Uterus (tissue), 3 donors: ENCODE measurements at regions not wholly inside any gene's neighbourhood (a gene's known extent, or its start where the extent isn't known, plus 50 kb on each side); places are given as distances from the start of the nearest gene placed in this dataset.

Source experiments
- DNase-seq, 2 donors: peaks; one replicate each; pipeline ENCODE4 v3.0.0-alpha.2; 2019 to 2020
- H3K27ac ChIP-seq, 2 donors: fragments of 200-600 bp; sonication (generic); 1 replicate in 1 of 2; 2 replicates in 1 of 2; pipeline ENCODE4 v1.5.1; 2016 to 2018
- H3K27me3 ChIP-seq, 2 donors: fragments of 200-600 bp; sonication (generic); one replicate each; pipeline ENCODE4 v1.5.1; 2018 to 2019; ENCODE audit warnings: control low read depth in 1 of 2
- H3K36me3 ChIP-seq, 2 donors: fragments of 200-600 bp; sonication (generic); one replicate each; pipeline ENCODE4 v1.5.1; 2019; ENCODE audit warnings: control low read depth in 1 of 2
- H3K4me1 ChIP-seq, 2 donors: fragments of 200-600 bp; sonication (generic); one replicate each; pipeline ENCODE4 v1.5.1; 2018 to 2019; ENCODE audit warnings: control low read depth in 1 of 2
- H3K4me3 ChIP-seq, 2 donors: fragments of 200-600 bp; sonication (generic); 1 replicate in 1 of 2; 2 replicates in 1 of 2; pipeline ENCODE4 v1.5.1; 2018 to 2019; ENCODE audit warnings: mild to moderate bottlenecking in 1 of 2
- H3K9me3 ChIP-seq, 2 donors: fragments of 200-600 bp; sonication (generic); one replicate each; pipeline ENCODE4 v1.5.1; 2019; ENCODE audit warnings: control low read depth in 1 of 2
- POLR2A ChIP-seq, 2 donors: fragments of 450-650 bp; IDR thresholded peaks; one replicate each; pipeline ENCODE4 v1.6.1; 2016; ENCODE audit warnings: antibody characterized with exemption in 2 of 2, mild to moderate bottlenecking in 1 of 2, moderate library complexity in 1 of 2
- intact Hi-C: fragments of 100-400 bp; cut with DNase I; formaldehyde crosslinking; loops from one replicate; pipeline ENCODE4 v1.15.1; 2023; ENCODE audit warnings: low total_unique reads
- TF ChIP-seq, protein P1 (sequence below), 4 experiments: fragments of 200-600 bp in 2 of 4; fragments of 450-650 bp in 2 of 4; sonication (generic) in 2 of 4; IDR thresholded peaks; one replicate each; pipeline ENCODE4 v1.5.1; 2016 to 2019; ENCODE audit warnings: antibody characterized with exemption in 4 of 4, mild to moderate bottlenecking in 2 of 4, moderate library complexity in 1 of 4
- donor health status: DM: yes; HTN: yes; CAD: no.

DNA sequence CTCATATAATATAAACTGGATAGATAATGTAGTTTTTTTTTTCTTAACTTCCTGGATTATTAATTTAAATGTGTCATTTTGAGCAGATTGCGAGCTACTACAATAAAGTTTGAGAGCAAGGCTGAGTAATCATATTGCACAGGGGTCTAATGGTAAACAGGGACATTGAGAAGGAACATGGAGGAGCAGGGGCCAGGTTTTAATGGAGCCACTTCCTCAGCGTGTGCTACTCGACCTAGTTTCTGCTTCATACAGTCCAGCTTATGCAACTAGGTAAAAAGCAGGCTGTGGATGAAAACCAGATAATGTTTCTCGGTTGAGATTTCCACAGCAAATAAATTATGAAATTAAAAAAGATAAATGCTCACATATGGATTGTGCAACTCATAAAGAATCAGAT lies 1915.7 kb upstream of the CELF4 start:
- intact Hi-C loops = no loop called here
- no peak for TF ChIP-seq POLR2A (IDR thresholded peaks at IDR 0.05)
- TF ChIP-seq, protein P1, sequence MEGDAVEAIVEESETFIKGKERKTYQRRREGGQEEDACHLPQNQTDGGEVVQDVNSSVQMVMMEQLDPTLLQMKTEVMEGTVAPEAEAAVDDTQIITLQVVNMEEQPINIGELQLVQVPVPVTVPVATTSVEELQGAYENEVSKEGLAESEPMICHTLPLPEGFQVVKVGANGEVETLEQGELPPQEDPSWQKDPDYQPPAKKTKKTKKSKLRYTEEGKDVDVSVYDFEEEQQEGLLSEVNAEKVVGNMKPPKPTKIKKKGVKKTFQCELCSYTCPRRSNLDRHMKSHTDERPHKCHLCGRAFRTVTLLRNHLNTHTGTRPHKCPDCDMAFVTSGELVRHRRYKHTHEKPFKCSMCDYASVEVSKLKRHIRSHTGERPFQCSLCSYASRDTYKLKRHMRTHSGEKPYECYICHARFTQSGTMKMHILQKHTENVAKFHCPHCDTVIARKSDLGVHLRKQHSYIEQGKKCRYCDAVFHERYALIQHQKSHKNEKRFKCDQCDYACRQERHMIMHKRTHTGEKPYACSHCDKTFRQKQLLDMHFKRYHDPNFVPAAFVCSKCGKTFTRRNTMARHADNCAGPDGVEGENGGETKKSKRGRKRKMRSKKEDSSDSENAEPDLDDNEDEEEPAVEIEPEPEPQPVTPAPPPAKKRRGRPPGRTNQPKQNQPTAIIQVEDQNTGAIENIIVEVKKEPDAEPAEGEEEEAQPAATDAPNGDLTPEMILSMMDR (IDR thresholded peaks at IDR 0.05) = no peak
- H3K4me3 ChIP-seq = no peak overlapping the region
- no peaks in the 10 kb centered on the region for H3K36me3 ChIP-seq
- H3K27me3 ChIP-seq = no peaks in the 10 kb centered on the region
- H3K4me1 ChIP-seq = no peaks in the 10 kb centered on the region
- DNase-seq = no peak
- H3K9me3 ChIP-seq = no peaks in the 10 kb centered on the region
- H3K27ac ChIP-seq = no peak overlapping the region

DNA sequence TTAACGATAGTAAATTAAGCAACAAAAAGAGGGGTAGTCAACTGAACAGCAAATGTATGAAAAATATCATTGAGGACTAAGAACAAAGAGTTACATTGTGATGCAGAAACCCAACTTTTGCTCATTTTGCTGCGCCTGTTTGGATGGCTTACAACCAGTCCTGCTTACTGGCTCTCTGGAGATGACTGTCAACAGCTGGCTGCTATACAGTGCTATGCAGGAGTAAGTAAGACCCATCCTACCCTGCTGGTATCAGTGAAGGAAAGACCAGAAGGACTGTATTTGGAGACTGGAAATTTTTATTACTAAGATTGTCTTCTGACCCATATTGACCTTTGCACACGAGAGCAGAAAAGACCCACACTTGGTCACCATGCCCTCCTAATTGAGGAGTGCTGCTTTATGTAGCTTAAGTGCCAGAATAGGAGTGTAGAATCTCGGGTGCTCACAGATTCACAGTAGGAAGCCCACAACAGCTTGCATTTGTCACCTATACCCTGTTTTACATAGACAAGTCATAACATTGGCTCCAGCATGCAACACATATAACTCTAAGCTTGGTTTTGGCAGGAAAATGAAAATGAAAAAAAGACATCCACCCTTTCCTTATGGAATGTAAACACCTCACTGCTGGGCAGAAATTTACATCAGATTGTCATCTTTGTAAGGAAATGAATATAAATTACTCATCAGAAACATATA lies 1915.0 kb upstream of the CELF4 start:
- Histone ChIP-seq H3K9me3 (no peaks in the 10 kb centered on the region), H3K36me3 (no peaks in the 10 kb centered on the region), H3K27me3 (no peaks in the 10 kb centered on the region), H3K4me3 (no peak overlapping the region), H3K27ac (no peak overlapping the region), H3K4me1 (no peaks in the 10 kb centered on the region)
- intact Hi-C loops = no loop called here
- DNase-seq = no peak
- no peak for TF ChIP-seq POLR2A (IDR thresholded peaks at IDR 0.05)
- TF ChIP-seq, protein P1 (IDR thresholded peaks at IDR 0.05) = no peak

GRCh38 chr18:39464006-39464405 lies 1898.4 kb upstream of the CELF4 start:
- Histone ChIP-seq H3K27ac (no peak overlapping the region), H3K36me3 (no peaks in the 10 kb centered on the region), H3K4me1 (no peaks in the 10 kb centered on the region), H3K4me3 (no peak overlapping the region), H3K9me3 (no peaks in the 10 kb centered on the region), H3K27me3 (no peaks in the 10 kb centered on the region)
- no peak for DNase-seq
- intact Hi-C loops = no loop called here
- TF ChIP-seq, protein P1 (IDR thresholded peaks at IDR 0.05) = no peak
- TF ChIP-seq POLR2A (IDR thresholded peaks at IDR 0.05) = no peak

- H3K27me3 ChIP-seq = no peaks in the 10 kb centered on the region
- H3K4me3 ChIP-seq = no peak overlapping the region
- no peaks in the 10 kb centered on the region for H3K36me3 ChIP-seq
- intact Hi-C loops = no loop called here
- H3K27ac ChIP-seq = no peak overlapping the region
- H3K4me1 ChIP-seq = no peaks in the 10 kb centered on the region
- no peaks in the 10 kb centered on the region for H3K9me3 ChIP-seq
- DNase-seq = no peak
- TF ChIP-seq POLR2A (IDR thresholded peaks at IDR 0.05) = no peak
- TF ChIP-seq, protein P1 (IDR thresholded peaks at IDR 0.05) = no peak
Measured at GRCh38 chr18:39462436-39462835, 1896.8 kb upstream of the CELF4 start.

- Histone ChIP-seq H3K9me3 (no peaks in the 10 kb centered on the region), H3K4me1 (no peaks in the 10 kb centered on the region), H3K4me3 (no peak overlapping the region), H3K36me3 (no peaks in the 10 kb centered on the region), H3K27me3 (no peaks in the 10 kb centered on the region), H3K27ac (no peak overlapping the region)
- intact Hi-C loops = no loop called here
- no peak for DNase-seq
- TF ChIP-seq, protein P1 (IDR thresholded peaks at IDR 0.05) = no peak
- TF ChIP-seq POLR2A (IDR thresholded peaks at IDR 0.05) = no peak
Measured at GRCh38 chr18:39460136-39460535, 1894.5 kb upstream of the CELF4 start.
